ENCODE measurements at regions not wholly inside any gene's neighbourhood (a gene's known extent, or its start where the extent isn't known, plus 50 kb on each side); places are given as distances from the start of the nearest gene placed in this dataset.

GRCh38 chr16:59295993-59296736, 562.0 kb upstream of the GOT2 start:
- no peaks in the 10 kb centered on the region for H3K4me1 ChIP-seq (ENCODE audit: control insufficient read depth in 2 of 2, insufficient read depth in 2 of 2, low read length in 2 of 2)
- no peak overlapping the region for H3K27ac ChIP-seq (ENCODE audit: low read depth in 2 of 2, low read length in 2 of 2)
- H3K36me3 ChIP-seq (ENCODE audit: control insufficient read depth in 2 of 2, insufficient read depth in 2 of 2, low read length in 2 of 2), result no peaks in the 10 kb centered on the region
- H3K4me3 ChIP-seq (ENCODE audit: low read length in 2 of 2), result no peak overlapping the region
- H3K27me3 ChIP-seq (ENCODE audit: control insufficient read depth in 2 of 2, insufficient read depth in 2 of 2, low read length in 2 of 2), result no peaks in the 10 kb centered on the region
- no peak overlapping the region for H3K9ac ChIP-seq (ENCODE audit: low read depth in 1 of 2, low read length in 2 of 2)
- H3K9me3 ChIP-seq (ENCODE audit: control insufficient read depth in 2 of 2, low read length in 2 of 2), result no peaks in the 10 kb centered on the region

- Histone ChIP-seq H3K36me3 (ENCODE audit: control insufficient read depth in 2 of 2, insufficient read depth in 2 of 2, low read length in 2 of 2) (no peaks in the 10 kb centered on the region), H3K27me3 (ENCODE audit: control insufficient read depth in 2 of 2, insufficient read depth in 2 of 2, low read length in 2 of 2) (no peaks in the 10 kb centered on the region), H3K4me3 (ENCODE audit: low read length in 2 of 2) (no peak overlapping the region), H3K9ac (ENCODE audit: low read depth in 1 of 2, low read length in 2 of 2) (no peak overlapping the region), H3K9me3 (ENCODE audit: control insufficient read depth in 2 of 2, low read length in 2 of 2) (peaks cover 0 to 2% of the 10 kb centered on the region in 2 donors), H3K4me1 (ENCODE audit: control insufficient read depth in 2 of 2, insufficient read depth in 2 of 2, low read length in 2 of 2) (no peaks in the 10 kb centered on the region), H3K27ac (ENCODE audit: low read depth in 2 of 2, low read length in 2 of 2) (no peak overlapping the region)
Measured at GRCh38 chr16:59295474-59295873, 561.4 kb upstream of the GOT2 start.

GRCh38 chr16:59290718-59291117, 556.6 kb upstream of the GOT2 start:
- Histone ChIP-seq H3K4me1 (ENCODE audit: control insufficient read depth in 2 of 2, insufficient read depth in 2 of 2, low read length in 2 of 2) (no peaks in the 10 kb centered on the region), H3K9me3 (ENCODE audit: control insufficient read depth in 2 of 2, low read length in 2 of 2) (peaks cover 0 to 2% of the 10 kb centered on the region in 2 donors), H3K36me3 (ENCODE audit: control insufficient read depth in 2 of 2, insufficient read depth in 2 of 2, low read length in 2 of 2) (no peaks in the 10 kb centered on the region), H3K9ac (ENCODE audit: low read depth in 1 of 2, low read length in 2 of 2) (no peak overlapping the region), H3K27me3 (ENCODE audit: control insufficient read depth in 2 of 2, insufficient read depth in 2 of 2, low read length in 2 of 2) (no peaks in the 10 kb centered on the region), H3K27ac (ENCODE audit: low read depth in 2 of 2, low read length in 2 of 2) (no peak overlapping the region), H3K4me3 (ENCODE audit: low read length in 2 of 2) (no peak overlapping the region)

- Histone ChIP-seq H3K9me3 (ENCODE audit: control insufficient read depth in 2 of 2, low read length in 2 of 2) (peaks cover 0 to 2% of the 10 kb centered on the region in 2 donors), H3K4me3 (ENCODE audit: low read length in 2 of 2) (no peak overlapping the region), H3K9ac (ENCODE audit: low read depth in 1 of 2, low read length in 2 of 2) (no peak overlapping the region), H3K27me3 (ENCODE audit: control insufficient read depth in 2 of 2, insufficient read depth in 2 of 2, low read length in 2 of 2) (no peaks in the 10 kb centered on the region), H3K4me1 (ENCODE audit: control insufficient read depth in 2 of 2, insufficient read depth in 2 of 2, low read length in 2 of 2) (no peaks in the 10 kb centered on the region), H3K27ac (ENCODE audit: low read depth in 2 of 2, low read length in 2 of 2) (no peak overlapping the region), H3K36me3 (ENCODE audit: control insufficient read depth in 2 of 2, insufficient read depth in 2 of 2, low read length in 2 of 2) (no peaks in the 10 kb centered on the region)
Measured at GRCh38 chr16:59289151-59289550, 555.0 kb upstream of the GOT2 start.

- Histone ChIP-seq H3K9me3 (ENCODE audit: control insufficient read depth in 2 of 2, low read length in 2 of 2) (no peaks in the 10 kb centered on the region), H3K27me3 (ENCODE audit: control insufficient read depth in 2 of 2, insufficient read depth in 2 of 2, low read length in 2 of 2) (no peaks in the 10 kb centered on the region), H3K4me1 (ENCODE audit: control insufficient read depth in 2 of 2, insufficient read depth in 2 of 2, low read length in 2 of 2) (no peaks in the 10 kb centered on the region), H3K36me3 (ENCODE audit: control insufficient read depth in 2 of 2, insufficient read depth in 2 of 2, low read length in 2 of 2) (no peaks in the 10 kb centered on the region), H3K27ac (ENCODE audit: low read depth in 2 of 2, low read length in 2 of 2) (no peak overlapping the region), H3K4me3 (ENCODE audit: low read length in 2 of 2) (no peak overlapping the region), H3K9ac (ENCODE audit: low read depth in 1 of 2, low read length in 2 of 2) (no peak overlapping the region)
Measured at GRCh38 chr16:59274141-59274540, 540.0 kb upstream of the GOT2 start.

- Histone ChIP-seq H3K27ac (ENCODE audit: low read depth in 2 of 2, low read length in 2 of 2) (no peak overlapping the region), H3K27me3 (ENCODE audit: control insufficient read depth in 2 of 2, insufficient read depth in 2 of 2, low read length in 2 of 2) (no peaks in the 10 kb centered on the region), H3K9me3 (ENCODE audit: control insufficient read depth in 2 of 2, low read length in 2 of 2) (peaks cover 0 to 7% of the 10 kb centered on the region in 2 donors), H3K4me1 (ENCODE audit: control insufficient read depth in 2 of 2, insufficient read depth in 2 of 2, low read length in 2 of 2) (no peaks in the 10 kb centered on the region), H3K9ac (ENCODE audit: low read depth in 1 of 2, low read length in 2 of 2) (no peak overlapping the region), H3K4me3 (ENCODE audit: low read length in 2 of 2) (no peak overlapping the region), H3K36me3 (ENCODE audit: control insufficient read depth in 2 of 2, insufficient read depth in 2 of 2, low read length in 2 of 2) (no peaks in the 10 kb centered on the region)
Measured at GRCh38 chr16:59263955-59264354, 529.8 kb upstream of the GOT2 start.

- no peaks in the 10 kb centered on the region for H3K36me3 ChIP-seq (ENCODE audit: control insufficient read depth in 2 of 2, insufficient read depth in 2 of 2, low read length in 2 of 2)
- H3K27me3 ChIP-seq (ENCODE audit: control insufficient read depth in 2 of 2, insufficient read depth in 2 of 2, low read length in 2 of 2), result no peaks in the 10 kb centered on the region
- H3K4me3 ChIP-seq (ENCODE audit: low read length in 2 of 2), result no peak overlapping the region
- no peak overlapping the region for H3K9ac ChIP-seq (ENCODE audit: low read depth in 1 of 2, low read length in 2 of 2)
- H3K9me3 ChIP-seq (ENCODE audit: control insufficient read depth in 2 of 2, low read length in 2 of 2), result peaks cover 0 to 4% of the 10 kb centered on the region in 2 donors
- no peaks in the 10 kb centered on the region for H3K4me1 ChIP-seq (ENCODE audit: control insufficient read depth in 2 of 2, insufficient read depth in 2 of 2, low read length in 2 of 2)
- H3K27ac ChIP-seq (ENCODE audit: low read depth in 2 of 2, low read length in 2 of 2), result no peak overlapping the region
Measured at GRCh38 chr16:59260892-59261291, 526.8 kb upstream of the GOT2 start.

- H3K27me3 ChIP-seq (ENCODE audit: control insufficient read depth in 2 of 2, insufficient read depth in 2 of 2, low read length in 2 of 2), result no peaks in the 10 kb centered on the region
- no peak overlapping the region for H3K9ac ChIP-seq (ENCODE audit: low read depth in 1 of 2, low read length in 2 of 2)
- H3K4me1 ChIP-seq (ENCODE audit: control insufficient read depth in 2 of 2, insufficient read depth in 2 of 2, low read length in 2 of 2), result no peaks in the 10 kb centered on the region
- H3K9me3 ChIP-seq (ENCODE audit: control insufficient read depth in 2 of 2, low read length in 2 of 2), result peaks cover 0 to 2% of the 10 kb centered on the region in 2 donors
- no peaks in the 10 kb centered on the region for H3K36me3 ChIP-seq (ENCODE audit: control insufficient read depth in 2 of 2, insufficient read depth in 2 of 2, low read length in 2 of 2)
- no peak overlapping the region for H3K4me3 ChIP-seq (ENCODE audit: low read length in 2 of 2)
- no peak overlapping the region for H3K27ac ChIP-seq (ENCODE audit: low read depth in 2 of 2, low read length in 2 of 2)
Measured at GRCh38 chr16:59259950-59260319, 525.8 kb upstream of the GOT2 start.

- no peaks in the 10 kb centered on the region for H3K4me1 ChIP-seq (ENCODE audit: control insufficient read depth in 2 of 2, insufficient read depth in 2 of 2, low read length in 2 of 2)
- H3K4me3 ChIP-seq (ENCODE audit: low read length in 2 of 2), result no peak overlapping the region
- H3K9me3 ChIP-seq (ENCODE audit: control insufficient read depth in 2 of 2, low read length in 2 of 2), result peaks cover 0 to 2% of the 10 kb centered on the region in 2 donors
- no peak overlapping the region for H3K9ac ChIP-seq (ENCODE audit: low read depth in 1 of 2, low read length in 2 of 2)
- H3K27me3 ChIP-seq (ENCODE audit: control insufficient read depth in 2 of 2, insufficient read depth in 2 of 2, low read length in 2 of 2), result no peaks in the 10 kb centered on the region
- H3K27ac ChIP-seq (ENCODE audit: low read depth in 2 of 2, low read length in 2 of 2), result no peak overlapping the region
- H3K36me3 ChIP-seq (ENCODE audit: control insufficient read depth in 2 of 2, insufficient read depth in 2 of 2, low read length in 2 of 2), result no peaks in the 10 kb centered on the region
Measured at GRCh38 chr16:59259074-59259949, 525.2 kb upstream of the GOT2 start.

GRCh38 chr16:59252317-59252716, 518.2 kb upstream of the GOT2 start:
- no peaks in the 10 kb centered on the region for H3K4me1 ChIP-seq (ENCODE audit: control insufficient read depth in 2 of 2, insufficient read depth in 2 of 2, low read length in 2 of 2)
- no peak overlapping the region for H3K27ac ChIP-seq (ENCODE audit: low read depth in 2 of 2, low read length in 2 of 2)
- H3K9me3 ChIP-seq (ENCODE audit: control insufficient read depth in 2 of 2, low read length in 2 of 2), result no peaks in the 10 kb centered on the region
- no peak overlapping the region for H3K9ac ChIP-seq (ENCODE audit: low read depth in 1 of 2, low read length in 2 of 2)
- no peaks in the 10 kb centered on the region for H3K36me3 ChIP-seq (ENCODE audit: control insufficient read depth in 2 of 2, insufficient read depth in 2 of 2, low read length in 2 of 2)
- no peaks in the 10 kb centered on the region for H3K27me3 ChIP-seq (ENCODE audit: control insufficient read depth in 2 of 2, insufficient read depth in 2 of 2, low read length in 2 of 2)
- no peak overlapping the region for H3K4me3 ChIP-seq (ENCODE audit: low read length in 2 of 2)

Measured in mucosa of rectum (tissue), 2 donors.